A549 (cell line): ENCODE measurements at regions not wholly inside any gene's neighbourhood (a gene's known extent, or its start where the extent isn't known, plus 50 kb on each side); places are given as distances from the start of the nearest gene placed in this dataset.

ENCODE experiments used
- CHD2 ChIP-seq: fragments of 150-350 bp; IDR thresholded peaks from 2 replicates; pipeline ENCODE4 v1.6.1; 2014; ENCODE audit warnings: low read length; ENCODE audit not compliant: partially characterized antibody
- CHD4 ChIP-seq: fragments of 200-600 bp; sonication (generic); IDR thresholded peaks from 2 replicates; pipeline ENCODE4 v1.6.1; 2016; ENCODE audit warnings: antibody characterized with exemption, mild to moderate bottlenecking, borderline replicate concordance
- CTCF ChIP-seq: fragments of >200 bp; sonication (Bioruptor Twin); formaldehyde crosslinking; IDR thresholded peaks from 3 replicates; pipeline ENCODE4 v1.5.1; 2016
- EP300 ChIP-seq, 2 experiments: fragments of >200 bp; sonication (Bioruptor Twin); formaldehyde crosslinking; IDR thresholded peaks; 2 replicates in 1 of 2; 3 replicates in 1 of 2; pipeline ENCODE4 v1.6.1; 2016 to 2017
- ESRRA ChIP-seq: fragments of 150-350 bp; IDR thresholded peaks from 2 replicates; pipeline ENCODE4 v1.6.1; 2014; ENCODE audit warnings: mild to moderate bottlenecking, low read length, borderline replicate concordance
- HOXB13 ChIP-seq: fragments of 250-450 bp; sonication (Bioruptor Pico); IDR thresholded peaks from 2 replicates; pipeline ENCODE4 v1.5.0; 2020; ENCODE audit warnings: low read depth, mild to moderate bottlenecking, moderate library complexity
- JUN ChIP-seq, 2 experiments: fragments of >200 bp; sonication (Bioruptor Twin); formaldehyde crosslinking; IDR thresholded peaks; 2 replicates in 1 of 2; 3 replicates in 1 of 2; pipeline ENCODE4 v1.6.1; 2016 to 2017
- JUNB ChIP-seq: fragments of >200 bp; sonication (Bioruptor Twin); formaldehyde crosslinking; IDR thresholded peaks from 2 replicates; pipeline ENCODE4 v1.6.1; 2016
- MYC ChIP-seq: IDR thresholded peaks from 2 replicates; pipeline ENCODE4 v1.6.1; 2012; ENCODE audit warnings: mild to moderate bottlenecking, inconsistent platforms, low read length, improper control_type of control experiment, borderline replicate concordance
- PHF8 ChIP-seq: fragments of 200-600 bp; sonication (generic); IDR thresholded peaks from 2 replicates; pipeline ENCODE4 v1.6.1; 2016; ENCODE audit warnings: low read depth, mild to moderate bottlenecking, antibody characterized with exemption, moderate library complexity, borderline replicate concordance
- POLR2A ChIP-seq: IDR thresholded peaks from 2 replicates; pipeline ENCODE4 v1.6.1; 2012; ENCODE audit warnings: mild to moderate bottlenecking, low read length
- RARB ChIP-seq: fragments of 250-450 bp; sonication (Bioruptor Pico); IDR thresholded peaks from 2 replicates; pipeline ENCODE4 v1.8.0; 2021; ENCODE audit warnings: mild to moderate bottlenecking, moderate library complexity
- REST ChIP-seq: fragments of 200-600 bp; sonication (generic); IDR thresholded peaks from 2 replicates; pipeline ENCODE4 v1.6.1; 2016; ENCODE audit warnings: antibody characterized with exemption, mild to moderate bottlenecking, moderate library complexity
- SMC3 ChIP-seq: fragments of >200 bp; sonication (Bioruptor Twin); formaldehyde crosslinking; IDR thresholded peaks from 3 replicates; pipeline ENCODE4 v1.6.1; 2018; ENCODE audit warnings: inconsistent platforms

- TF ChIP-seq JUNB (no peak), CTCF (no peak), HOXB13 (CRISPR knock-in tag) (no peak), POLR2A (no peak), PHF8 (no peak), RARB (no peak), EP300 (IDR thresholded peaks at IDR 0.05) (no peak), ESRRA (no peak), REST (no peak), MYC (no peak), CHD4 (no peak), CHD2 (no peak), SMC3 (no peak), JUN (IDR thresholded peaks at IDR 0.05) (no peak)
These were observed 268.7 kb downstream of the MZT1 start for GRCh38 chr13:72458701-72459100.
